SK-N-SH (cell line): ENCODE measurements at regions not wholly inside any gene's neighbourhood (a gene's known extent, or its start where the extent isn't known, plus 50 kb on each side); places are given as distances from the start of the nearest gene placed in this dataset.

Experiments
- CTCF ChIA-PET: fragments of 300-600, 350-600 bp; formaldehyde crosslinking; extraction: SDS; loops from one replicate; lab custom pipeline; 2021; lab: Yijun Ruan, JAX
- POLR2A ChIA-PET: fragments of 350-600 bp; sonication (Branson Sonifier 250); formaldehyde crosslinking; extraction: SDS; loops from one replicate; lab custom pipeline; 2020; ENCODE audit warnings: antibody characterized with exemption, inconsistent platforms; lab: Yijun Ruan, JAX
- DNase-seq: peaks from one replicate; pipeline ENCODE4 v3.0.0; 2012
- H2AFZ ChIP-seq: fragments of 200-600 bp; sonication (generic); 2 replicates; pipeline ENCODE4 v1.8.1; 2016; ENCODE audit warnings: antibody characterized with exemption, mild to moderate bottlenecking, low read depth
- H3F3A ChIP-seq: fragments of 200-600 bp; sonication (generic); replicated peaks from 2 replicates; pipeline ENCODE3; 2016; ENCODE audit warnings: antibody characterized with exemption, mild to moderate bottlenecking; ENCODE audit not compliant: insufficient read depth
- H3K27ac ChIP-seq, 2 experiments: fragments of 200-500 bp in 1 of 2; fragments of 200-600 bp in 1 of 2; sonication (Bioruptor generic) in 1 of 2; sonication (generic), shearing (Covaris generic) in 1 of 2; 2 replicates each; pipeline versions ENCODE4 v1.5.1 to v1.6.1; 2014 to 2016; ENCODE audit warnings: low read depth in 2 of 2, inconsistent platforms in 1 of 2, low read length in 1 of 2, mild to moderate bottlenecking in 1 of 2, mixed read lengths in 1 of 2
- H3K27me3 ChIP-seq: fragments of 200-600 bp; sonication (generic), shearing (Covaris generic); 2 replicates; pipeline ENCODE4 v1.6.1; 2016; ENCODE audit warnings: mixed run types; ENCODE audit not compliant: insufficient read depth
- H3K36me3 ChIP-seq, 2 experiments: fragments of 200-500 bp in 1 of 2; fragments of 200-600 bp in 1 of 2; sonication (Bioruptor generic) in 1 of 2; sonication (generic) in 1 of 2; replicated peaks in 1 of 2; 2 replicates each; pipeline versions ENCODE3 to v1.5.1; 2014 to 2016; ENCODE audit warnings: low read length in 1 of 2, mild to moderate bottlenecking in 1 of 2; ENCODE audit not compliant: insufficient read depth in 2 of 2, control insufficient read depth in 1 of 2
- H3K4me1 ChIP-seq, 2 experiments: fragments of 200-500 bp in 1 of 2; fragments of 200-600 bp in 1 of 2; sonication (Bioruptor generic) in 1 of 2; sonication (generic), shearing (Covaris generic) in 1 of 2; 2 replicates each; pipeline versions ENCODE4 v1.5.1 to v1.6.1; 2014 to 2016; ENCODE audit warnings: low read depth in 1 of 2, low read length in 1 of 2, mixed run types in 1 of 2; ENCODE audit not compliant: insufficient read depth in 2 of 2, control insufficient read depth in 1 of 2
- H3K4me2 ChIP-seq: fragments of 200-600 bp; sonication (generic), shearing (Covaris generic); 2 replicates; pipeline ENCODE4 v1.6.1; 2017; ENCODE audit warnings: mixed run types
- H3K4me3 ChIP-seq, 2 experiments: fragments of 200-500 bp in 1 of 2; fragments of 200-600 bp in 1 of 2; sonication (Bioruptor generic) in 1 of 2; sonication (generic), shearing (Covaris generic) in 1 of 2; 2 replicates each; pipeline versions ENCODE4 v1.5.1 to v1.8.1; 2014 to 2016; ENCODE audit warnings: low read depth in 2 of 2, inconsistent platforms in 1 of 2, low read length in 1 of 2, mild to moderate bottlenecking in 1 of 2, mixed read lengths in 1 of 2, moderate library complexity in 1 of 2
- H3K79me2 ChIP-seq: fragments of 200-600 bp; sonication (generic); 2 replicates; pipeline ENCODE4 v1.8.1; 2017; ENCODE audit warnings: mild to moderate bottlenecking; ENCODE audit not compliant: insufficient read depth
- H3K9ac ChIP-seq: fragments of 200-600 bp; sonication (generic); 2 replicates; pipeline ENCODE4 v1.6.1; 2017; ENCODE audit warnings: mixed run types
- H3K9me2 ChIP-seq: fragments of 200-600 bp; sonication (generic); 2 replicates; pipeline ENCODE4 v1.6.1; 2017; ENCODE audit warnings: mixed run types
- H3K9me3 ChIP-seq: fragments of 200-600 bp; sonication (generic); 2 replicates; pipeline ENCODE4 v1.6.1; 2017; ENCODE audit warnings: mixed run types, mild to moderate bottlenecking, moderate library complexity
- H4K20me1 ChIP-seq: fragments of 200-600 bp; sonication (generic); 2 replicates; pipeline ENCODE4 v1.6.1; 2017; ENCODE audit warnings: mild to moderate bottlenecking, mixed run types; ENCODE audit not compliant: insufficient read depth
- CTCF ChIP-seq: fragments of 200-600 bp; sonication (generic); IDR thresholded peaks from 2 replicates; pipeline ENCODE4 v1.6.1; 2017; ENCODE audit warnings: antibody characterized with exemption, mild to moderate bottlenecking, moderate library complexity
- ELF1 ChIP-seq: IDR thresholded peaks from 2 replicates; pipeline ENCODE4 v1.4.0; 2012
- EP300 ChIP-seq, 2 experiments: IDR thresholded peaks; 2 replicates each; pipeline versions ENCODE4 v1.4.0 to v1.6.1; 2012; ENCODE audit warnings: borderline replicate concordance in 1 of 2, low read depth in 1 of 2, low read length in 1 of 2
- EZH2phosphoT487 ChIP-seq: fragments of 200-600 bp; sonication (generic); IDR thresholded peaks from 2 replicates; pipeline ENCODE4 v1.6.1; 2017; ENCODE audit warnings: low read depth, mixed run types, mild to moderate bottlenecking, antibody characterized with exemption, moderate library complexity, borderline replicate concordance
- FOSL2 ChIP-seq: IDR thresholded peaks from 2 replicates; pipeline ENCODE4 v1.4.0; 2012; ENCODE audit warnings: low read depth, mild to moderate bottlenecking, moderate library complexity, borderline replicate concordance
- FOXJ3 ChIP-seq: sonication (generic); formaldehyde crosslinking; IDR thresholded peaks from 2 replicates; pipeline ENCODE4 v1.5.1; 2020; ENCODE audit warnings: mild to moderate bottlenecking, missing genetic modification reagents
- FOXM1 ChIP-seq: IDR thresholded peaks from 2 replicates; pipeline ENCODE4 v1.4.0; 2012; ENCODE audit warnings: low read depth, mild to moderate bottlenecking
- GABPA ChIP-seq: IDR thresholded peaks from 2 replicates; pipeline ENCODE4 v1.4.0; 2012; ENCODE audit warnings: low read depth, mild to moderate bottlenecking
- GATA2 ChIP-seq: sonication (generic); formaldehyde crosslinking; IDR thresholded peaks from 2 replicates; pipeline ENCODE4 v1.5.0; 2020; ENCODE audit warnings: mild to moderate bottlenecking, missing genetic modification reagents
- MAX ChIP-seq: IDR thresholded peaks from 2 replicates; pipeline ENCODE4 v1.4.0; 2012; ENCODE audit warnings: low read depth
- MEF2A ChIP-seq: IDR thresholded peaks from 2 replicates; pipeline ENCODE4 v1.4.0; 2012; ENCODE audit warnings: low read depth, borderline replicate concordance
- POLR2AphosphoS5 ChIP-seq: IDR thresholded peaks from 2 replicates; pipeline ENCODE4 v1.6.1; 2012; ENCODE audit warnings: low read depth, low read length
- REST ChIP-seq: IDR thresholded peaks from 2 replicates; pipeline ENCODE4 v1.6.1; 2012; ENCODE audit warnings: mild to moderate bottlenecking, low read depth, low read length, moderate library complexity
- RXRA ChIP-seq: IDR thresholded peaks from 2 replicates; pipeline ENCODE4 v1.4.0; 2012; ENCODE audit warnings: low read depth, mild to moderate bottlenecking, borderline replicate concordance
- SIN3A ChIP-seq: IDR thresholded peaks from 2 replicates; pipeline ENCODE4 v1.6.1; 2012; ENCODE audit warnings: low read depth, mild to moderate bottlenecking, low read length, moderate library complexity, borderline replicate concordance
- TEAD4 ChIP-seq: IDR thresholded peaks from 2 replicates; pipeline ENCODE4 v1.4.0; 2012; ENCODE audit warnings: mild to moderate bottlenecking, borderline replicate concordance; ENCODE audit not compliant: insufficient read depth
- YY1 ChIP-seq: IDR thresholded peaks from 2 replicates; pipeline ENCODE4 v1.4.0; 2012; ENCODE audit warnings: low read depth, mild to moderate bottlenecking
- ZBTB33 ChIP-seq: IDR thresholded peaks from 2 replicates; pipeline ENCODE4 v1.4.0; 2012; ENCODE audit warnings: low read depth, borderline replicate concordance
- WGBS: methylation state at CpG from one replicate; pipeline ENCODE4 v1.1.6; 2017; ENCODE audit warnings: low lambda C conversion rate; 5-methylcytosine and 5-hydroxymethylcytosine counted together

GRCh38 chr10:47164800-47165128 lies 135.2 kb upstream of the GDF10 start:
- Histone ChIP-seq H3K27ac (no peak overlapping the region), H3K4me1 (peaks cover 0 to 20% of the 10 kb centered on the region in 2 experiments; a peak in 1 of 4 replicates), H3K9ac (no peak overlapping the region), H3K27me3 (no peaks in the 10 kb centered on the region), H3K36me3 (no peaks in the 10 kb centered on the region), H4K20me1 (no peaks in the 10 kb centered on the region), H3K79me2 (no peaks in the 10 kb centered on the region), H3K4me2 (no peak overlapping the region), H2AFZ (no peak overlapping the region), H3K4me3 (no peak overlapping the region), H3K9me3 (no peaks in the 10 kb centered on the region), H3K9me2 (no peaks in the 10 kb centered on the region), H3F3A (no peaks in the 10 kb centered on the region)
- WGBS, result 15% methylated on average over 3 of the region's 3 CpGs
- no peak for DNase-seq
- ChIA-PET POLR2A (no interaction called here), CTCF (no interaction called here)
- TF ChIP-seq GATA2 (no peak), ELF1 (no peak), FOXM1 (no peak), FOSL2 (no peak), EZH2phosphoT487 (no peak), GABPA (no peak), FOXJ3 (CRISPR knock-in tag) (no peak), SIN3A (no peak), EP300 (IDR thresholded peaks at IDR 0.05; ENCODE audit: borderline replicate concordance in 1 of 2, low read depth in 1 of 2, low read length in 1 of 2) (no peak), MAX (no peak)

GRCh38 chr10:47165168-47165710 lies 134.8 kb upstream of the GDF10 start:
- Histone ChIP-seq H3K27me3 (no peaks in the 10 kb centered on the region), H3F3A (no peaks in the 10 kb centered on the region), H3K79me2 (no peaks in the 10 kb centered on the region), H3K36me3 (no peaks in the 10 kb centered on the region), H3K9me2 (no peaks in the 10 kb centered on the region), H3K4me1 (peaks cover 0 to 15% of the 10 kb centered on the region in 2 experiments; a peak in 1 of 4 replicates), H3K27ac (no peak overlapping the region; a peak in 1 of 4 replicates), H2AFZ (no peak overlapping the region), H3K4me2 (no peak overlapping the region), H4K20me1 (no peaks in the 10 kb centered on the region), H3K9me3 (no peaks in the 10 kb centered on the region), H3K4me3 (no peak overlapping the region), H3K9ac (no peak overlapping the region)
- no peak for DNase-seq
- WGBS, result 52% methylated on average over 7 of the region's 7 CpGs
- TF ChIP-seq ZBTB33, result no peak
- TF ChIP-seq YY1, result no peak
- no peak for TF ChIP-seq MEF2A
- TF ChIP-seq CTCF, result no peak
- no peak for TF ChIP-seq REST
- TF ChIP-seq RXRA, result no peak
- TF ChIP-seq GATA2, result no peak
- no peak for TF ChIP-seq ELF1
- TF ChIP-seq POLR2AphosphoS5, result no peak
- no peak for TF ChIP-seq TEAD4
- TF ChIP-seq FOXJ3 (CRISPR knock-in tag), result no peak
- POLR2A ChIA-PET, result interaction anchor here (0.7 kb wide), 1 partner anchor 1085 kb away, joined by 5 read pairs; no protein-coding TSS in a partner anchor
- CTCF ChIA-PET, result no interaction called here
